Thyroid gland (tissue), 4 donors: ENCODE measurements at regions not wholly inside any gene's neighbourhood (a gene's known extent, or its start where the extent isn't known, plus 50 kb on each side); places are given as distances from the start of the nearest gene placed in this dataset.

Source experiments
- POLR2A ChIP-seq, 2 donors: fragments of 450-650 bp; IDR thresholded peaks; one replicate each; pipeline ENCODE4 v1.6.1; 2017; ENCODE audit warnings: antibody characterized with exemption in 2 of 2, mild to moderate bottlenecking in 2 of 2, moderate library complexity in 1 of 2
- TF ChIP-seq, protein P1 (sequence below), 6 experiments: fragments of 200-600 bp in 3 of 6; fragments of 450-650 bp in 3 of 6; sonication (generic) in 3 of 6; IDR thresholded peaks; one replicate each; pipeline ENCODE4 v1.5.1; 2016 to 2019; ENCODE audit warnings: antibody characterized with exemption in 6 of 6, mild to moderate bottlenecking in 2 of 6, inconsistent platforms in 1 of 6, moderate library complexity in 1 of 6

DNA sequence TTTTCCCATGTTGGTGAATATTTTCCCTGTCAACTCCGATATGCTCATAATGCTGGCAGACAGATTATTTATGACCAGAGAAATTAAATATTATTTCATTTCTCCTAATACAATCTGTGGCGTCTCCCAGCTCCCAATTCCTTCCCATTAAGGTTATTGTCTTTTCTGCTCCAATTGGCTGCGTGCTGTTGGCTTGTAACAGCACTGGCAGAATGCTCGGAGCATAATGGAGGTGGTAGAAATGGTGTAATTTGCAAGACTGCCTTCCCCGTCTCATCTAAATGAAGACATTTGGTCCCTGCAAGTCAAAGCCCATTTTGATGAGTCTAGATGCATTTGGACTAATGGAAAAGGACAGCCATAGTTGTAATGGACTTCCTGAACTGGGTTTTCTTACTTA, 601.7 kb downstream of the BRINP1 start:
- TF ChIP-seq, protein P1, sequence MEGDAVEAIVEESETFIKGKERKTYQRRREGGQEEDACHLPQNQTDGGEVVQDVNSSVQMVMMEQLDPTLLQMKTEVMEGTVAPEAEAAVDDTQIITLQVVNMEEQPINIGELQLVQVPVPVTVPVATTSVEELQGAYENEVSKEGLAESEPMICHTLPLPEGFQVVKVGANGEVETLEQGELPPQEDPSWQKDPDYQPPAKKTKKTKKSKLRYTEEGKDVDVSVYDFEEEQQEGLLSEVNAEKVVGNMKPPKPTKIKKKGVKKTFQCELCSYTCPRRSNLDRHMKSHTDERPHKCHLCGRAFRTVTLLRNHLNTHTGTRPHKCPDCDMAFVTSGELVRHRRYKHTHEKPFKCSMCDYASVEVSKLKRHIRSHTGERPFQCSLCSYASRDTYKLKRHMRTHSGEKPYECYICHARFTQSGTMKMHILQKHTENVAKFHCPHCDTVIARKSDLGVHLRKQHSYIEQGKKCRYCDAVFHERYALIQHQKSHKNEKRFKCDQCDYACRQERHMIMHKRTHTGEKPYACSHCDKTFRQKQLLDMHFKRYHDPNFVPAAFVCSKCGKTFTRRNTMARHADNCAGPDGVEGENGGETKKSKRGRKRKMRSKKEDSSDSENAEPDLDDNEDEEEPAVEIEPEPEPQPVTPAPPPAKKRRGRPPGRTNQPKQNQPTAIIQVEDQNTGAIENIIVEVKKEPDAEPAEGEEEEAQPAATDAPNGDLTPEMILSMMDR (IDR thresholded peaks at IDR 0.05), result no peak
- TF ChIP-seq POLR2A (IDR thresholded peaks at IDR 0.05), result no peak
